PC-3 (cell line): ENCODE measurements at regions not wholly inside any gene's neighbourhood (a gene's known extent, or its start where the extent isn't known, plus 50 kb on each side); places are given as distances from the start of the nearest gene placed in this dataset.

Experiments used
- EZH2 ChIP-seq: fragments of 300-600 bp; sonication (generic); IDR thresholded peaks from one replicate; pipeline ENCODE4 v1.6.1; 2017; ENCODE audit warnings: antibody characterized with exemption, mild to moderate bottlenecking, low read length; ENCODE audit not compliant: unreplicated experiment
- EZH2phosphoT487 ChIP-seq: fragments of 300-600 bp; sonication (generic); IDR thresholded peaks from 2 replicates; pipeline ENCODE4 v1.6.1; 2018; ENCODE audit warnings: mild to moderate bottlenecking, antibody characterized with exemption, low read length, borderline replicate concordance
- TF ChIP-seq, protein P1 (sequence below): fragments of 300-600 bp; sonication (generic); conservative IDR thresholded peaks from 2 replicates; pipeline ENCODE4 v1.5.1; 2017; ENCODE audit warnings: antibody characterized with exemption, low read depth, mild to moderate bottlenecking, low read length

DNA sequence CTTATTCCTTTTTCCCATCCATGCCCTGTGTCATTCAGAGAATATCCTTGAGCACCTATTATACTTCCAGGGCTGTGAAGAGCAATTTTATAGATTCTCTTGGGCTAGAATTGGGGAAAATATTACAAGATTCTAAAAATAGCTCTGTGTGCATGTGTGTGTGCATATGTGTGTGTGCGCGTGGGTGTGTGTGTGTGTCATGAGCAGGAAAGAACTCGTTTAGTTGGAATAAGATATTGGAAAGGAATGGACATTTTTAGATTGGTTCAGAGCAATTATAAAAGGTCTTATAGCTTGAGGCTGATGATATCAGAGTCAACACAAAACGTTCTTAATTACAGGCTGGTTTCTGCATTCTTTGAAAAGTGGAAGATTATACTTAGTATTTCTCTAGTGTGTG lies 212.1 kb upstream of the COPS8 start:
- TF ChIP-seq EZH2: no peak
- TF ChIP-seq, protein P1, sequence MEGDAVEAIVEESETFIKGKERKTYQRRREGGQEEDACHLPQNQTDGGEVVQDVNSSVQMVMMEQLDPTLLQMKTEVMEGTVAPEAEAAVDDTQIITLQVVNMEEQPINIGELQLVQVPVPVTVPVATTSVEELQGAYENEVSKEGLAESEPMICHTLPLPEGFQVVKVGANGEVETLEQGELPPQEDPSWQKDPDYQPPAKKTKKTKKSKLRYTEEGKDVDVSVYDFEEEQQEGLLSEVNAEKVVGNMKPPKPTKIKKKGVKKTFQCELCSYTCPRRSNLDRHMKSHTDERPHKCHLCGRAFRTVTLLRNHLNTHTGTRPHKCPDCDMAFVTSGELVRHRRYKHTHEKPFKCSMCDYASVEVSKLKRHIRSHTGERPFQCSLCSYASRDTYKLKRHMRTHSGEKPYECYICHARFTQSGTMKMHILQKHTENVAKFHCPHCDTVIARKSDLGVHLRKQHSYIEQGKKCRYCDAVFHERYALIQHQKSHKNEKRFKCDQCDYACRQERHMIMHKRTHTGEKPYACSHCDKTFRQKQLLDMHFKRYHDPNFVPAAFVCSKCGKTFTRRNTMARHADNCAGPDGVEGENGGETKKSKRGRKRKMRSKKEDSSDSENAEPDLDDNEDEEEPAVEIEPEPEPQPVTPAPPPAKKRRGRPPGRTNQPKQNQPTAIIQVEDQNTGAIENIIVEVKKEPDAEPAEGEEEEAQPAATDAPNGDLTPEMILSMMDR: no peak
- no peak for TF ChIP-seq EZH2phosphoT487
